Common myeloid progenitor, CD34-positive (primary cell): ENCODE measurements at regions not wholly inside any gene's neighbourhood (a gene's known extent, or its start where the extent isn't known, plus 50 kb on each side); places are given as distances from the start of the nearest gene placed in this dataset.

Experiments used
- CTCF ChIA-PET: fragments of 350-600 bp; sonication (Branson Sonifier 250); formaldehyde crosslinking; loops from one replicate; lab custom pipeline; 2021; ENCODE audit warnings: antibody characterized with exemption; lab: Charles Lee
- POLR2A ChIA-PET: fragments of 350-600 bp; sonication (Branson Sonifier 250); formaldehyde crosslinking; loops from one replicate; lab custom pipeline; 2021; ENCODE audit warnings: antibody characterized with exemption; lab: Charles Lee
- DNase-seq, 3 donors: peaks; one replicate each; pipeline versions ENCODE4 v3.0.0 to v3.0.0-alpha.2; 2013
- H3K27ac ChIP-seq, 2 experiments: 1 replicate in 1 of 2; 2 replicates in 1 of 2; pipeline ENCODE4 v1.7.0; 2013; ENCODE audit warnings: inconsistent platforms in 2 of 2, low read length in 2 of 2, mild to moderate bottlenecking in 2 of 2, low read depth in 1 of 2, moderate library complexity in 1 of 2; ENCODE audit not compliant: severe bottlenecking in 2 of 2, insufficient read depth in 1 of 2, poor library complexity in 1 of 2
- H3K27me3 ChIP-seq, 5 experiments: replicated peaks in 2 of 5; 1 replicate in 3 of 5; 2 replicates in 2 of 5; pipeline versions ENCODE4 v1.6.1 to v1.7.0; 2013; ENCODE audit warnings: low read length in 4 of 5, mild to moderate bottlenecking in 2 of 5, moderate library complexity in 2 of 5, inconsistent platforms in 1 of 5; ENCODE audit not compliant: insufficient read depth in 5 of 5, control insufficient read depth in 4 of 5
- H3K36me3 ChIP-seq, 4 experiments: 1 replicate in 2 of 4; 2 replicates in 2 of 4; pipeline versions ENCODE4 v1.6.1 to v1.7.0; 2013; ENCODE audit warnings: low read length in 3 of 4, control low read depth in 1 of 4, mild to moderate bottlenecking in 1 of 4; ENCODE audit not compliant: control insufficient read depth in 4 of 4, insufficient read depth in 4 of 4
- H3K4me1 ChIP-seq, 4 experiments: 1 replicate in 3 of 4; 2 replicates in 1 of 4; pipeline versions ENCODE4 v1.6.1 to v1.7.1; 2013; ENCODE audit warnings: low read length in 3 of 4, mild to moderate bottlenecking in 3 of 4, control low read depth in 1 of 4, inconsistent platforms in 1 of 4, moderate library complexity in 1 of 4; ENCODE audit not compliant: control insufficient read depth in 4 of 4, insufficient read depth in 4 of 4; ENCODE audit errors: control extremely low read depth in 1 of 4
- H3K4me3 ChIP-seq, 7 experiments: 1 replicate in 4 of 7; 2 replicates in 3 of 7; pipeline versions ENCODE4 v1.5.1 to v1.7.0; 2013; ENCODE audit warnings: mild to moderate bottlenecking in 7 of 7, low read length in 6 of 7, moderate library complexity in 6 of 7, inconsistent platforms in 2 of 7, low read depth in 2 of 7, control low read depth in 1 of 7; ENCODE audit not compliant: insufficient read depth in 4 of 7, control insufficient read depth in 1 of 7; ENCODE audit errors: extremely low read depth in 1 of 7
- H3K9me3 ChIP-seq, 5 experiments: 1 replicate in 4 of 5; 2 replicates in 1 of 5; pipeline versions ENCODE4 v1.6.1 to v1.7.1; 2013; ENCODE audit warnings: low read length in 4 of 5, mild to moderate bottlenecking in 2 of 5, inconsistent platforms in 1 of 5, low read depth in 1 of 5, moderate library complexity in 1 of 5; ENCODE audit not compliant: control insufficient read depth in 4 of 5, insufficient read depth in 2 of 5; ENCODE audit errors: control extremely low read depth in 1 of 5
- WGBS: methylation state at CpG from one replicate; pipeline ENCODE4 v1.1.5; 2013; ENCODE audit not compliant: insufficient coverage; 5-methylcytosine and 5-hydroxymethylcytosine counted together

DNA sequence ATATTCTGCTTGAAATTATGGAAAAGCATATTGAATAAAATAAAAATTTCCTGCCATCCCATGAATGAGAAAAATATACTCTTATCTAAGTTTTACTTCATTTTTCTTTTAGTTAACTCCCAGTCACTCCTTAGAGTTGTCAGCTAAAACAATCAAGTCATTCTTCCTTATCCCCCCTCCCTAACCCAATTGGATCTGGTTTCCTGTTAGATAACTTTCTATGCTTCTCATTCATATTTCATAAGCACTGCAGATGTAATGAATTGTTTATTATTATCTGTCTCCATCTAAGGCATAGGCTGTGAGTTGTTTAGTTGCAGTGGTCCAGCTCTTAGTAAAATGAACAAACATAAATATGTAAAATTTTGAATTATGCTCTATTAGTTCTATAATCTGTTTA is 244.0 kb upstream of the GCFC2 start:
- no peak overlapping the region for H3K4me3 ChIP-seq
- H3K36me3 ChIP-seq = no peaks in the 10 kb centered on the region
- no peaks in the 10 kb centered on the region for H3K4me1 ChIP-seq
- ChIA-PET POLR2A (no interaction called here), CTCF (no interaction called here)
- no peaks in the 10 kb centered on the region for H3K9me3 ChIP-seq
- H3K27ac ChIP-seq = no peak overlapping the region
- no peak for DNase-seq
- no peaks in the 10 kb centered on the region for H3K27me3 ChIP-seq

GRCh38 chr2:75952173-75952572 is 241.5 kb upstream of the GCFC2 start:
- no peaks in the 10 kb centered on the region for H3K4me1 ChIP-seq
- ChIA-PET POLR2A (no interaction called here), CTCF (no interaction called here)
- 100% methylated on average over 1 of the region's 1 CpG for WGBS
- DNase-seq = no peak
- H3K4me3 ChIP-seq = no peak overlapping the region
- no peaks in the 10 kb centered on the region for H3K36me3 ChIP-seq
- no peak overlapping the region for H3K27ac ChIP-seq
- H3K27me3 ChIP-seq = no peaks in the 10 kb centered on the region
- H3K9me3 ChIP-seq = no peaks in the 10 kb centered on the region

DNA sequence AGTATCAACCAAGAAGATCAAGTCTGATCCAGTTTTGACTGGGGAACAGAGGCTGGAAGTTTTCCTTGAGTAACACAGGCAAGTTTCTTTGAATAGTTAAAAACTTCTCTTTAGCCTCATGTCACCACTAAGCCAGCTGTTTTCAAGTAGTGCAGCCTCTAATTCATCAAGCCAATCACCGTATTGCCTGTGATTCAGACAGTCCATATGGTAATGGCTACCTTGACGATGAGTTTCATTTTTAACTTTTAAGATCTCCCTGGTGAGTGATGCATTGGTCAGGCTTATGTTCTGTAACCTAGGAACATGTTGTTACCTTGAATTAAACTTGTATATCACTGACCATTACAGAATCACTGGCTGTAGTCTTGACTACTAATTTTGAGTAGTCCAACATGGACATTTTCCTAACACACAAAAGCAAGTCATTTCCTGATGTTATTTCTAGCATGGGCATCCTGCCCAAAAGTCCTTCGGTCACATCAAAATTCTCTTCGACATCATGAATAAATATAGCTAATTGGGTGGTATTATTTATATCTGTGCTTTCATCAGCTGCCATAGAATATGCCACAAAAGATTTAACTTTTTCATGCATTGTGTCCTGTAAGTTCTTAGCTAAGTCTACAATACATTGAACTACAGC is 238.8 kb upstream of the GCFC2 start:
- POLR2A ChIA-PET = no interaction called here
- H3K27me3 ChIP-seq = no peaks in the 10 kb centered on the region
- no peak for DNase-seq
- H3K36me3 ChIP-seq = no peaks in the 10 kb centered on the region
- H3K27ac ChIP-seq = no peak overlapping the region
- WGBS = no CpG with 5 or more reads among the region's 4 CpGs
- H3K4me1 ChIP-seq = no peaks in the 10 kb centered on the region
- CTCF ChIA-PET = no interaction called here
- no peak overlapping the region for H3K4me3 ChIP-seq
- peaks cover 0 to 1% (median 0%) of the 10 kb centered on the region in 5 experiments for H3K9me3 ChIP-seq

DNA sequence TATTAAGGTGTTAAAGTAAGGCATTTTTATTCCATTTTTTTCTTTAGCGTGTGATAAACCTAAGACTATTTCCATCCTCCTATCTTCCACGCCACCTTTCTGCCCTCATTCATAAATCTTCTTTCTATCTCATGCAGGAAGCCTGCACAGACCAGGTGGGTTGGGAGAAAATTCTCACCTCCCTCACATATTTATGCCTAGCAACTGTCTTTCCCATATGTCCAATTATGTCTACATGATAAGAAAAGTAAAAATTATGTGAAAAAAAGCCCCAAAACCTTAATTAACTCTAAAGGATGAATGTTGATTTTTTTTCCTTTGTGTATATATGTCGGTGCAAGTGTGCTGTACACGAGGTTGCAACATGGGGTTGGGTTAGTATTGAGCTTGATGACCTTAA is 225.6 kb upstream of the GCFC2 start:
- ChIA-PET POLR2A (no interaction called here), CTCF (no interaction called here)
- Histone ChIP-seq H3K9me3 (no peaks in the 10 kb centered on the region), H3K27ac (no peak overlapping the region), H3K27me3 (no peaks in the 10 kb centered on the region), H3K4me1 (no peaks in the 10 kb centered on the region), H3K4me3 (no peak overlapping the region), H3K36me3 (no peaks in the 10 kb centered on the region)
- no peak for DNase-seq
- 100% methylated on average over 1 of the region's 4 CpGs for WGBS

GRCh38 chr2:75932996-75933395 is 222.3 kb upstream of the GCFC2 start:
- H3K27ac ChIP-seq = no peak overlapping the region
- DNase-seq = no peak
- CTCF ChIA-PET = no interaction called here
- no peak overlapping the region for H3K4me3 ChIP-seq
- no peaks in the 10 kb centered on the region for H3K4me1 ChIP-seq
- WGBS = 0% methylated on average over 1 of the region's 2 CpGs
- POLR2A ChIA-PET = no interaction called here
- H3K27me3 ChIP-seq = no peaks in the 10 kb centered on the region
- H3K36me3 ChIP-seq = no peaks in the 10 kb centered on the region
- H3K9me3 ChIP-seq = no peaks in the 10 kb centered on the region

- Histone ChIP-seq H3K4me3 (no peak overlapping the region), H3K27me3 (no peaks in the 10 kb centered on the region), H3K9me3 (no peaks in the 10 kb centered on the region), H3K36me3 (no peaks in the 10 kb centered on the region), H3K4me1 (no peaks in the 10 kb centered on the region), H3K27ac (no peak overlapping the region)
- ChIA-PET CTCF (no interaction called here), POLR2A (no interaction called here)
- no CpG with 5 or more reads among the region's 2 CpGs for WGBS
- no peak for DNase-seq
Observed at GRCh38 chr2:75928093-75928492, 217.4 kb upstream of the GCFC2 start.

- Histone ChIP-seq H3K4me1 (no peaks in the 10 kb centered on the region), H3K36me3 (no peaks in the 10 kb centered on the region), H3K27me3 (no peaks in the 10 kb centered on the region), H3K4me3 (no peak overlapping the region), H3K27ac (no peak overlapping the region), H3K9me3 (no peaks in the 10 kb centered on the region)
- no CpG with 5 or more reads among the region's 3 CpGs for WGBS
- no peak for DNase-seq
- ChIA-PET CTCF (no interaction called here), POLR2A (no interaction called here)
Observed at GRCh38 chr2:75925331-75926024, 214.8 kb upstream of the GCFC2 start.
